Activated CD4-positive, alpha-beta T cell treated with anti-CD3 and anti-CD28 coated beads, Interleukin-2, amount 10 ng/mL, durations not matched to agents 7 days and 5 days (primary cell): ENCODE measurements at regions not wholly inside any gene's neighbourhood (a gene's known extent, or its start where the extent isn't known, plus 50 kb on each side); places are given as distances from the start of the nearest gene placed in this dataset.
"Not testable (repeated sequence)": the region's sequence is repeated elsewhere in the genome, so short reads cannot be mapped to it uniquely, and the experiment has no call there.

Experiments used
- CTCF ChIA-PET: fragments of 350-600 bp; sonication (Branson Sonifier 250); formaldehyde crosslinking; loops from one replicate; lab custom pipeline; 2021; ENCODE audit warnings: antibody characterized with exemption; lab: Charles Lee
- POLR2A ChIA-PET: fragments of 350-600 bp; sonication (Branson Sonifier 250); formaldehyde crosslinking; loops from one replicate; lab custom pipeline; 2021; ENCODE audit warnings: antibody characterized with exemption; lab: Charles Lee
- DNase-seq: peaks from one replicate; pipeline ENCODE4 v3.0.0-alpha.2; 2020
- H3K27ac Mint-ChIP-seq: one replicate; pipeline ENCODE4 v1.8.0; 2021; ENCODE audit warnings: mild to moderate bottlenecking, moderate library complexity, mixed read lengths
- H3K27me3 Mint-ChIP-seq: one replicate; pipeline ENCODE4 v1.8.0; 2021; ENCODE audit warnings: mixed read lengths
- H3K36me3 Mint-ChIP-seq: one replicate; pipeline ENCODE4 v1.8.0; 2021; ENCODE audit warnings: low read depth, mixed read lengths
- H3K4me1 Mint-ChIP-seq: one replicate; pipeline ENCODE4 v1.8.0; 2021; ENCODE audit warnings: mixed read lengths
- H3K4me3 Mint-ChIP-seq: one replicate; pipeline ENCODE4 v1.8.0; 2021; ENCODE audit warnings: mild to moderate bottlenecking, moderate library complexity, mixed read lengths
- H3K9me3 Mint-ChIP-seq: one replicate; pipeline ENCODE4 v1.8.0; 2021; ENCODE audit warnings: mixed read lengths

GRCh38 chr4:29051381-29051965 is 1668.7 kb upstream of the PCDH7 start:
- H3K9me3 Mint-ChIP-seq = peaks cover 12% of the 10 kb centered on the region
- no peaks in the 10 kb centered on the region for H3K4me1 Mint-ChIP-seq
- ChIA-PET POLR2A (no interaction called here), CTCF (no interaction called here)
- no peak overlapping the region for H3K27ac Mint-ChIP-seq
- H3K36me3 Mint-ChIP-seq = no peaks in the 10 kb centered on the region
- no peak overlapping the region for H3K4me3 Mint-ChIP-seq
- no peak for DNase-seq
- H3K27me3 Mint-ChIP-seq = no peaks in the 10 kb centered on the region

GRCh38 chr4:29052266-29052665 is 1667.9 kb upstream of the PCDH7 start:
- DNase-seq = no peak
- Mint-ChIP-seq H3K4me1 (no peaks in the 10 kb centered on the region), H3K9me3 (peaks cover 6% of the 10 kb centered on the region), H3K27me3 (no peaks in the 10 kb centered on the region), H3K4me3 (no peak overlapping the region), H3K36me3 (no peaks in the 10 kb centered on the region), H3K27ac (no peak overlapping the region)
- CTCF ChIA-PET = no interaction called here
- POLR2A ChIA-PET = no interaction called here

GRCh38 chr4:29058531-29058930 is 1661.6 kb upstream of the PCDH7 start:
- H3K27me3 Mint-ChIP-seq = no peaks in the 10 kb centered on the region
- POLR2A ChIA-PET = no interaction called here
- H3K27ac Mint-ChIP-seq = no peak overlapping the region
- DNase-seq = no peak
- no peak overlapping the region for H3K4me3 Mint-ChIP-seq
- H3K4me1 Mint-ChIP-seq = no peaks in the 10 kb centered on the region
- no peaks in the 10 kb centered on the region for H3K36me3 Mint-ChIP-seq
- CTCF ChIA-PET = no interaction called here
- H3K9me3 Mint-ChIP-seq = peaks cover 7% of the 10 kb centered on the region

GRCh38 chr4:29066861-29067260 is 1653.3 kb upstream of the PCDH7 start:
- Mint-ChIP-seq H3K27ac (no peak overlapping the region), H3K27me3 (no peaks in the 10 kb centered on the region), H3K4me3 (no peak overlapping the region), H3K36me3 (no peaks in the 10 kb centered on the region), H3K9me3 (no peaks in the 10 kb centered on the region), H3K4me1 (no peaks in the 10 kb centered on the region)
- POLR2A ChIA-PET = no interaction called here
- CTCF ChIA-PET = no interaction called here
- DNase-seq = no peak

GRCh38 chr4:29073571-29073970 is 1646.6 kb upstream of the PCDH7 start:
- POLR2A ChIA-PET = no interaction called here
- Mint-ChIP-seq H3K9me3 (peaks cover 7% of the 10 kb centered on the region), H3K4me3 (no peak overlapping the region), H3K27ac (no peak overlapping the region), H3K4me1 (no peaks in the 10 kb centered on the region), H3K36me3 (no peaks in the 10 kb centered on the region), H3K27me3 (no peaks in the 10 kb centered on the region)
- no peak for DNase-seq
- CTCF ChIA-PET = no interaction called here

- H3K9me3 Mint-ChIP-seq = peaks cover 7% of the 10 kb centered on the region
- H3K36me3 Mint-ChIP-seq = no peaks in the 10 kb centered on the region
- no peak overlapping the region for H3K4me3 Mint-ChIP-seq
- H3K27ac Mint-ChIP-seq = no peak overlapping the region
- CTCF ChIA-PET = no interaction called here
- POLR2A ChIA-PET = no interaction called here
- no peaks in the 10 kb centered on the region for H3K27me3 Mint-ChIP-seq
- DNase-seq = no peak
- no peaks in the 10 kb centered on the region for H3K4me1 Mint-ChIP-seq
These were observed 1644.8 kb upstream of the PCDH7 start for GRCh38 chr4:29075366-29075765.

- CTCF ChIA-PET = no interaction called here
- Mint-ChIP-seq H3K9me3 (peaks cover 3% of the 10 kb centered on the region), H3K4me1 (no peaks in the 10 kb centered on the region), H3K36me3 (no peaks in the 10 kb centered on the region), H3K27ac (no peak overlapping the region), H3K4me3 (no peak overlapping the region), H3K27me3 (no peaks in the 10 kb centered on the region)
- POLR2A ChIA-PET = no interaction called here
- no peak for DNase-seq
These were observed 1640.9 kb upstream of the PCDH7 start for GRCh38 chr4:29079260-29079659.

GRCh38 chr4:29081234-29081955 is 1638.8 kb upstream of the PCDH7 start:
- no peaks in the 10 kb centered on the region for H3K9me3 Mint-ChIP-seq
- no peak overlapping the region for H3K4me3 Mint-ChIP-seq
- no peaks in the 10 kb centered on the region for H3K4me1 Mint-ChIP-seq
- no peaks in the 10 kb centered on the region for H3K27me3 Mint-ChIP-seq
- no peaks in the 10 kb centered on the region for H3K36me3 Mint-ChIP-seq
- POLR2A ChIA-PET = no interaction called here
- no peak overlapping the region for H3K27ac Mint-ChIP-seq
- CTCF ChIA-PET = no interaction called here
- no peak for DNase-seq

- ChIA-PET POLR2A (no interaction called here), CTCF (no interaction called here)
- no peaks in the 10 kb centered on the region for H3K27me3 Mint-ChIP-seq
- no peak overlapping the region for H3K4me3 Mint-ChIP-seq
- H3K9me3 Mint-ChIP-seq = no peaks in the 10 kb centered on the region
- H3K27ac Mint-ChIP-seq = no peak overlapping the region
- no peaks in the 10 kb centered on the region for H3K4me1 Mint-ChIP-seq
- no peak for DNase-seq
- no peaks in the 10 kb centered on the region for H3K36me3 Mint-ChIP-seq
These were observed 1637.5 kb upstream of the PCDH7 start for GRCh38 chr4:29082684-29083083.

GRCh38 chr4:29085748-29086147 is 1634.4 kb upstream of the PCDH7 start:
- CTCF ChIA-PET = no interaction called here
- no peak for DNase-seq
- Mint-ChIP-seq H3K4me3 (no peak overlapping the region), H3K36me3 (no peaks in the 10 kb centered on the region), H3K4me1 (no peaks in the 10 kb centered on the region), H3K27ac (no peak overlapping the region), H3K9me3 (no peaks in the 10 kb centered on the region), H3K27me3 (no peaks in the 10 kb centered on the region)
- POLR2A ChIA-PET = no interaction called here

GRCh38 chr4:29104694-29105093 is 1615.5 kb upstream of the PCDH7 start:
- H3K36me3 Mint-ChIP-seq = no peaks in the 10 kb centered on the region
- CTCF ChIA-PET = interaction anchor here (0.6 kb wide), 1 partner anchor 1723 kb away, joined by 3 read pairs; no protein-coding TSS in a partner anchor
- no peak overlapping the region for H3K27ac Mint-ChIP-seq
- no peaks in the 10 kb centered on the region for H3K4me1 Mint-ChIP-seq
- DNase-seq = no peak
- H3K9me3 Mint-ChIP-seq = peaks cover 2% of the 10 kb centered on the region
- H3K27me3 Mint-ChIP-seq = no peaks in the 10 kb centered on the region
- POLR2A ChIA-PET = no interaction called here
- no peak overlapping the region for H3K4me3 Mint-ChIP-seq

GRCh38 chr4:29113960-29114359 is 1606.2 kb upstream of the PCDH7 start:
- ChIA-PET CTCF (no interaction called here), POLR2A (no interaction called here)
- Mint-ChIP-seq H3K9me3 (peaks cover 14% of the 10 kb centered on the region), H3K27me3 (no peaks in the 10 kb centered on the region), H3K27ac (no peak overlapping the region), H3K4me1 (no peaks in the 10 kb centered on the region), H3K36me3 (no peaks in the 10 kb centered on the region), H3K4me3 (no peak overlapping the region)
- no peak for DNase-seq

GRCh38 chr4:29117231-29117722 is 1602.9 kb upstream of the PCDH7 start:
- CTCF ChIA-PET, H3K36me3 Mint-ChIP-seq, H3K27ac Mint-ChIP-seq, DNase-seq, H3K4me3 Mint-ChIP-seq, H3K27me3 Mint-ChIP-seq, H3K4me1 Mint-ChIP-seq, POLR2A ChIA-PET: not testable (repeated sequence)
- peaks cover 16% of the 10 kb centered on the region for H3K9me3 Mint-ChIP-seq

- ChIA-PET CTCF (no interaction called here), POLR2A (no interaction called here)
- no peak for DNase-seq
- H3K4me3 Mint-ChIP-seq = no peak overlapping the region
- no peaks in the 10 kb centered on the region for H3K4me1 Mint-ChIP-seq
- no peaks in the 10 kb centered on the region for H3K36me3 Mint-ChIP-seq
- H3K9me3 Mint-ChIP-seq = peaks cover 14% of the 10 kb centered on the region
- H3K27me3 Mint-ChIP-seq = no peaks in the 10 kb centered on the region
- H3K27ac Mint-ChIP-seq = no peak overlapping the region
These were observed 1598.6 kb upstream of the PCDH7 start for GRCh38 chr4:29121586-29121985.
